ENCODE measurements at regions not wholly inside any gene's neighbourhood (a gene's known extent, or its start where the extent isn't known, plus 50 kb on each side); places are given as distances from the start of the nearest gene placed in this dataset.

DNA sequence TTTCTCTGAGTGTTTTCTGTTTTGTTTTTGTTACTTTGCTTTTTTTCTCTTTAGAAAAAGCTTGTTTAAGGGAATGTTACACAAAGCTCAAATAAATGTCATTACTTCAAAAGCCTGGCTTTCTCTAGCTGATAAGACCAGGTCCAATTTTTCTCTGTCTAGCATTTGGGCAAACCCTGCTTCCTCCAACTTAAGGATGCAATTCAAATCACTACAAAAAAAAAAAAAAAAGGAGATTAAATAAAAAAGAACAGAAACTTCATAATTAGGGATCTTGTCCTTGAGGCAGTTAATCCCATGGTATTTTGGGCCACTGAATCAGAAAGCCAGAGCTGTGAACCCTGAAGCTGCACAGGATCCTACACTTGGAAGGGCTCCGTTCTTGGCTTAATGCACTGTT is 480.8 kb upstream of the KIRREL3 start:
- intact Hi-C loops (cut with DNase I), result no loop called here
- ATAC-seq (no peak), DNase-seq (no peak)
- H3K4me3 ChIP-seq, result no peak overlapping the region
- no peaks in the 10 kb centered on the region for H3K36me3 ChIP-seq
- no peak overlapping the region for H3K27ac ChIP-seq
- TF ChIP-seq, protein P1, sequence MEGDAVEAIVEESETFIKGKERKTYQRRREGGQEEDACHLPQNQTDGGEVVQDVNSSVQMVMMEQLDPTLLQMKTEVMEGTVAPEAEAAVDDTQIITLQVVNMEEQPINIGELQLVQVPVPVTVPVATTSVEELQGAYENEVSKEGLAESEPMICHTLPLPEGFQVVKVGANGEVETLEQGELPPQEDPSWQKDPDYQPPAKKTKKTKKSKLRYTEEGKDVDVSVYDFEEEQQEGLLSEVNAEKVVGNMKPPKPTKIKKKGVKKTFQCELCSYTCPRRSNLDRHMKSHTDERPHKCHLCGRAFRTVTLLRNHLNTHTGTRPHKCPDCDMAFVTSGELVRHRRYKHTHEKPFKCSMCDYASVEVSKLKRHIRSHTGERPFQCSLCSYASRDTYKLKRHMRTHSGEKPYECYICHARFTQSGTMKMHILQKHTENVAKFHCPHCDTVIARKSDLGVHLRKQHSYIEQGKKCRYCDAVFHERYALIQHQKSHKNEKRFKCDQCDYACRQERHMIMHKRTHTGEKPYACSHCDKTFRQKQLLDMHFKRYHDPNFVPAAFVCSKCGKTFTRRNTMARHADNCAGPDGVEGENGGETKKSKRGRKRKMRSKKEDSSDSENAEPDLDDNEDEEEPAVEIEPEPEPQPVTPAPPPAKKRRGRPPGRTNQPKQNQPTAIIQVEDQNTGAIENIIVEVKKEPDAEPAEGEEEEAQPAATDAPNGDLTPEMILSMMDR (IDR thresholded peaks at IDR 0.05), result no peak
- no peaks in the 10 kb centered on the region for H3K4me1 ChIP-seq
- no peaks in the 10 kb centered on the region for H3K9me3 ChIP-seq
- peaks cover 2% of the 10 kb centered on the region for H3K27me3 ChIP-seq (ENCODE audit: low read depth)

DNA sequence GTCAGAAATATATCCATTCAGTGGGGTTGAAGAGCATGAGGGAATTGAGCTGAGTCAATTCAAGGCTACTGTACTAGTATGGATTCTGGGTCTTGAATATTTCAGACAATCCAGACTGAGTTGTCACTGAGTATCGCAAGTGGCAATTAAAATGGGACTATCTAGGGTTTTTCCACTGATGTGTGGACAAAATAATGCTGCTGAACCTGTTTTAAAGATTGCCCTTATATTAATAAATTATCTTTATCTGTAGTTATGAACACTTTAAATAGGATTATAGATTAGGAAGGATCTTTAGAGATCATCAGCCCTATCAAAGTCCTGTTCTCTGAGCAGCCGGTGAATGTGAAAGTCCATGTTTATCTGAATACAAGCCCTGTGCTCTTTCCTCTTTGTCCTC is 478.3 kb upstream of the KIRREL3 start:
- H3K27me3 ChIP-seq (ENCODE audit: low read depth), result peaks cover 4% of the 10 kb centered on the region
- no peak for ATAC-seq
- TF ChIP-seq, protein P1 (IDR thresholded peaks at IDR 0.05), result no peak

DNA sequence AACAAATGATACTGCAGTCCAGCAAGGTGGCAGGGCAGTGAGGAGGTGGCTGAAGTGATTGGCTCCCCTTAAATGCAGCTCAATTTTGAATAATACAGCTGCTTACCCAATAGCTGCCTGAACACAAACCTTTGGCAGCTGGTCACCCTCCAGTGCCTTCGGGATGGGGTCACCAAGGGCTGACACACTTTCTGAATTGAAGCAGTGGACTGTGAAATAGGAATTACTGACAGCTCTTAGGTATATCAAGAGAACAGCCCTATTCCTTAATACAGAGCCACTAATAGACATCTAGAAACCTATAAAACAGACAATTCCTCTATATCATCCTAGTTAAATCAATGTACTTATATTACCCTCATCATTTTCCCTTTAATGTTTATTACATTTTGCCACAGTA is 474.2 kb upstream of the KIRREL3 start:
- ATAC-seq, result no peak

More for the DNA sequence above, 478.3 kb upstream of the KIRREL3 start:
- Histone ChIP-seq H3K9me3 (no peaks in the 10 kb centered on the region), H3K36me3 (no peaks in the 10 kb centered on the region), H3K4me1 (no peaks in the 10 kb centered on the region), H3K4me3 (no peak overlapping the region), H3K27ac (no peak overlapping the region)
- intact Hi-C loops (cut with DNase I), result no loop called here
- DNase-seq, result no peak

GRCh38 chr11:127472505-127472904 is 471.9 kb upstream of the KIRREL3 start:
- DNase-seq, result no peak
- H3K4me3 ChIP-seq, result no peak overlapping the region
- H3K27ac ChIP-seq, result no peak overlapping the region
- no peaks in the 10 kb centered on the region for H3K4me1 ChIP-seq
- intact Hi-C loops (cut with DNase I), result no loop called here
- no peak for ATAC-seq
- H3K36me3 ChIP-seq, result no peaks in the 10 kb centered on the region
- TF ChIP-seq, protein P1 (IDR thresholded peaks at IDR 0.05), result no peak
- peaks cover 4% of the 10 kb centered on the region for H3K27me3 ChIP-seq (ENCODE audit: low read depth)
- H3K9me3 ChIP-seq, result no peaks in the 10 kb centered on the region

More for the DNA sequence above, 474.2 kb upstream of the KIRREL3 start:
- Histone ChIP-seq H3K4me3 (no peak overlapping the region), H3K36me3 (no peaks in the 10 kb centered on the region), H3K27me3 (ENCODE audit: low read depth) (peaks cover 4% of the 10 kb centered on the region), H3K9me3 (no peaks in the 10 kb centered on the region), H3K27ac (no peak overlapping the region), H3K4me1 (no peaks in the 10 kb centered on the region)
- no peak for DNase-seq
- TF ChIP-seq, protein P1 (IDR thresholded peaks at IDR 0.05), result no peak
- intact Hi-C loops (cut with DNase I), result no loop called here

DNA sequence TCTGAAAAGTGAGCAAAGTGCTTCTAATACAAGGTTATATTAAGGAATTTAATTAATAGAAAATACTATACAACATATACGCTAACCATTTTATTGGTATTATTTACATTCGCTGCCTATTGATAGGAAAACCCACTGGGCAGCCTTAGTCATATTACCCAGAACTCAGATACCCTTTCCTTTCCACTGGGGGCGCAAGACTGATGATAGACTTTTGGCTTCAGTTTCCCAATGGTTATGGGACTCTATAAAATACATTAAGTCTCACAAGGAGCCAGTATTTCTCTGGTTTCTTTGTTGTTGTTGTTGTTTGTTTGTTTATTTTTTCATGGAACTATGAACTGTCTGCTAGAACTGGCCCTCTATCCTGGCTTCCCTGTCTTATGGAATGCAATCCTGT is 471.1 kb upstream of the KIRREL3 start:
- no peak for DNase-seq
- Histone ChIP-seq H3K36me3 (no peaks in the 10 kb centered on the region), H3K4me3 (no peak overlapping the region), H3K27me3 (ENCODE audit: low read depth) (peaks cover 4% of the 10 kb centered on the region), H3K9me3 (no peaks in the 10 kb centered on the region), H3K27ac (no peak overlapping the region), H3K4me1 (no peaks in the 10 kb centered on the region)
- no peak for ATAC-seq
- TF ChIP-seq, protein P1 (IDR thresholded peaks at IDR 0.05), result no peak
- intact Hi-C loops (cut with DNase I), result no loop called here

Measured in lower lobe of right lung (tissue), 2 donors.